HEK293 (cell line): ENCODE measurements at regions not wholly inside any gene's neighbourhood (a gene's known extent, or its start where the extent isn't known, plus 50 kb on each side); places are given as distances from the start of the nearest gene placed in this dataset.

ENCODE experiments used
- ZNF138 ChIP-seq: fragments of 450-650 bp; formaldehyde crosslinking; IDR thresholded peaks from 2 replicates; pipeline ENCODE4 v1.5.1; 2016; ENCODE audit warnings: missing biosample characterization, missing genetic modification characterization, borderline replicate concordance
- ZNF449 ChIP-seq: fragments of 450-650 bp; formaldehyde crosslinking; IDR thresholded peaks from 2 replicates; pipeline ENCODE4 v1.5.1; 2017; ENCODE audit warnings: missing biosample characterization, mild to moderate bottlenecking, missing genetic modification characterization, moderate library complexity

GRCh38 chr4:96326846-96327245 is 487.0 kb downstream of the PDHA2 start:
- TF ChIP-seq ZNF449 (no peak), ZNF138 (no peak)
